ENCODE measurements at regions not wholly inside any gene's neighbourhood (a gene's known extent, or its start where the extent isn't known, plus 50 kb on each side); places are given as distances from the start of the nearest gene placed in this dataset.

DNA sequence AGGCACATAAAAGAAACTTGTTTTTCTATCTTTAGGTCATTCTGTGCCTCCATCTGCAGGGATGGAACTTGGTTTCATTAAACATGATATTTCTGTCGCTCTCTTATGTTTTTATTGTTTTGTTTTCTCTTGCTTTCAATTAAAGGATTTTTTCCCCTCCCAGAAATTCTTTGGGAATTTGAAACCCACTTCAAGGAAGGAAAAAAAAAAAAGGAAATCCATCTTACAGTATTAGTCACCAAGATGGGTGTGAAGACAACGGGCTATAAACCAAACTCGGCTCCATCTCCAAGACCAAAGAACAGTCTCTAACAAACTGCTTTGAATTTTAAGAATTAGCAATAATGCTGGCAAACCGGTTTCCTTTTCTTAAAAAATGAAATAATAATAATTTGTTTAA lies 244.1 kb downstream of the BCL11A start:
- H3K27me3 ChIP-seq (ENCODE audit: control insufficient read depth, insufficient read depth, low read length) = no peaks in the 10 kb centered on the region; the same call in 1 of the 2 replicates
- ChIA-PET POLR2A (no interaction called here), CTCF (no interaction called here)
- DNase-seq (ENCODE audit: low read depth) = no peak
- no peak overlapping the region for H3K4me3 ChIP-seq (ENCODE audit: low read depth, low read length)
- TF ChIP-seq, protein P1, sequence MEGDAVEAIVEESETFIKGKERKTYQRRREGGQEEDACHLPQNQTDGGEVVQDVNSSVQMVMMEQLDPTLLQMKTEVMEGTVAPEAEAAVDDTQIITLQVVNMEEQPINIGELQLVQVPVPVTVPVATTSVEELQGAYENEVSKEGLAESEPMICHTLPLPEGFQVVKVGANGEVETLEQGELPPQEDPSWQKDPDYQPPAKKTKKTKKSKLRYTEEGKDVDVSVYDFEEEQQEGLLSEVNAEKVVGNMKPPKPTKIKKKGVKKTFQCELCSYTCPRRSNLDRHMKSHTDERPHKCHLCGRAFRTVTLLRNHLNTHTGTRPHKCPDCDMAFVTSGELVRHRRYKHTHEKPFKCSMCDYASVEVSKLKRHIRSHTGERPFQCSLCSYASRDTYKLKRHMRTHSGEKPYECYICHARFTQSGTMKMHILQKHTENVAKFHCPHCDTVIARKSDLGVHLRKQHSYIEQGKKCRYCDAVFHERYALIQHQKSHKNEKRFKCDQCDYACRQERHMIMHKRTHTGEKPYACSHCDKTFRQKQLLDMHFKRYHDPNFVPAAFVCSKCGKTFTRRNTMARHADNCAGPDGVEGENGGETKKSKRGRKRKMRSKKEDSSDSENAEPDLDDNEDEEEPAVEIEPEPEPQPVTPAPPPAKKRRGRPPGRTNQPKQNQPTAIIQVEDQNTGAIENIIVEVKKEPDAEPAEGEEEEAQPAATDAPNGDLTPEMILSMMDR (IDR thresholded peaks at IDR 0.05; ENCODE audit: insufficient read depth, low read depth, low read length) = no peak
- H3K36me3 ChIP-seq (ENCODE audit: control insufficient read depth, insufficient read depth, low read length) = no peaks in the 10 kb centered on the region

DNA sequence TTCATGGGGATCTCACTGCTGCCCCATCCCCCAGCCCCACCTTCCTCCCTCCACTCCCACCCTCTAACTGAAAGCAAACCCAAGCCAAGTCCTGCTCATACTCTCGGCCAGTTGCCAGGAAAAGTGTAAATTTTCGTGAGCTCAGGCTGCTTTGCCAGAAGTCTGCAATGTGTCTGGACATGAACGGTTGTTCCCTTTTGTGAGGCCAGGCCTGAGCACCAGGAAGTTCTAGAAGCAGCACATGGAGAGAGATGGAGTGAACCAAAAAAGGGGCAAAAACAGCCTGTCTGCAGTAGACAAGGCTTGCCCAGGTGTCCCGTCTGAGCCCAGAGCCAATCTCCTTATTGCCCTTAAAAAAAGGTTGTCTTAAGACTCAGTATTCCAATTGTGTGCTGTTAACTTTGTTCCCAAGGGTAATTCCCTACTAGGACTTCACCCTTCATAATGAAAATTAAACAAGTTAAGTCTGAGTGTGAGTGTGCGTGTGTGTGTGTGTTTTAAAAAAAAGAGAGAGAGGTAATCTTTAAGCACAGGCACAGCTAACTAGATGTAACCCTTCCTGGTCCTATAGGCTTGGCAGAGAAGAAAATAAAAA lies 247.1 kb downstream of the BCL11A start:
- ChIA-PET POLR2A (no interaction called here), CTCF (no interaction called here)
- H3K36me3 ChIP-seq (ENCODE audit: control insufficient read depth, insufficient read depth, low read length) = no peaks in the 10 kb centered on the region
- no peaks in the 10 kb centered on the region; the same call in 1 of the 2 replicates for H3K27me3 ChIP-seq (ENCODE audit: control insufficient read depth, insufficient read depth, low read length)
- H3K4me3 ChIP-seq (ENCODE audit: low read depth, low read length) = no peak overlapping the region
- no peak for DNase-seq (ENCODE audit: low read depth)
- TF ChIP-seq, protein P1 (IDR thresholded peaks at IDR 0.05; ENCODE audit: insufficient read depth, low read depth, low read length) = no peak

DNA sequence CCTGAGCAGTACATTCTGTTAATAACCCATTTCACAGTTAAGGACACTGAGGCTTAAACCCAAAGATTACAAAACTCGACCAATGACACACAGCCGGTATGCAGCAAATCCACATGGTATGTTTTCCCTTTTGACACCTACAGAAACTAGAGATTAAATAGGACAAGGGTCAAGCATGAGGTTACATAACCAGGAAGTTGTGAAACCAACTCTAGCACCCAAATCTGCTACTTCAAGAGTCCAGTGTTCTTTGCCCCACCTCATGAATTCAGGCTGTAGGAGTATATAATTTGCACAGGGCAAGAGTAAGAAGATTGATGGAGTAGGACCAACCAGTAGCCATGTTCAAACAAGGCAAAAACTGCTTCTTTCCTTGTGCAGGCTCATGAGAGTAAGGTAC lies 249.8 kb downstream of the BCL11A start:
- DNase-seq (ENCODE audit: low read depth) = no peak
- ChIA-PET POLR2A (no interaction called here), CTCF (interaction anchor here (1.2 to 1.3 kb wide), 2 partner anchors 9 to 14 kb away, joined by 3 read pairs; no protein-coding TSS in a partner anchor)
- H3K4me3 ChIP-seq (ENCODE audit: low read depth, low read length) = no peak overlapping the region
- no peaks in the 10 kb centered on the region; the same call in 1 of the 2 replicates for H3K27me3 ChIP-seq (ENCODE audit: control insufficient read depth, insufficient read depth, low read length)
- no peaks in the 10 kb centered on the region for H3K36me3 ChIP-seq (ENCODE audit: control insufficient read depth, insufficient read depth, low read length)
- TF ChIP-seq, protein P1 (IDR thresholded peaks at IDR 0.05; ENCODE audit: insufficient read depth, low read depth, low read length) = no peak

DNA sequence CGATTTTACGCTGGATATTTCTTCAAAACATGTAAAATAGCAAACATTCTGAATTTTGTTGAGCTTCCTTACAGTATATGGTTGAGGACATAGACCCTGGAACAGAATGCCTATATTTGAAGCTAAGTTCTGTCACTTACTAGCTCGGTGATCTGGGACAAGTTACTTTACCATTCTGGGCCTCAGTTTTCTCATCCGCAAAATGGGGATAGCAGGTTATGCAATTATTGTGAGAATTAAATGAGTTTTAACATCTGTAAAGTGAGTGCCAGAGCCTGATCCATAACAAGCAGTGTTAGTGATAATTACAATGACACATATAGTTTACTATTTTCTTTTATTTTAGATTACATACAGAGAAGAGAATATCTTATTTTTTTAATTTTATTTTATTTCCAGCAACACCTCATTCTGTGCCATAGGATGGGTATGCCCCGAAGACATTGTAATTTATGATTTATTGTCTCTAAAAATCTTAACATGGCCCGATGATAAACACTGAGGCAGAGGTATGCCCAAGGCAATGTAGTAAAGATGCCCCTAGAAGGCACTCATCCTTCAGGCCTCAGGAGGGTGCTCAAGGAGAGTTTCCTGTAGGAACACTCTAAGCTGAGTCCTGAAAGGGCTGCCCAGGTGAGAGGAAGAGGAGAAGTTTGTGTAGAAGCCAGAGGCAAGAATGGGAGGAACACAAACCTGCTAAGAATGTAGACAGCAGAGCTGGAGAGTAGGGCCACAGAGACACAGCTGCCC lies 250.9 kb downstream of the BCL11A start:
- CTCF ChIA-PET = interaction anchor here (0.6 kb wide), 1 partner anchor 164 kb away, joined by 5 read pairs; no protein-coding TSS in a partner anchor
- Histone ChIP-seq H3K4me3 (ENCODE audit: low read depth, low read length) (no peak overlapping the region), H3K36me3 (ENCODE audit: control insufficient read depth, insufficient read depth, low read length) (no peaks in the 10 kb centered on the region), H3K27me3 (ENCODE audit: control insufficient read depth, insufficient read depth, low read length) (no peaks in the 10 kb centered on the region; the same call in 1 of the 2 replicates)
- TF ChIP-seq, protein P1 (IDR thresholded peaks at IDR 0.05; ENCODE audit: insufficient read depth, low read depth, low read length) = no peak
- POLR2A ChIA-PET = no interaction called here
- DNase-seq (ENCODE audit: low read depth) = no peak

DNA sequence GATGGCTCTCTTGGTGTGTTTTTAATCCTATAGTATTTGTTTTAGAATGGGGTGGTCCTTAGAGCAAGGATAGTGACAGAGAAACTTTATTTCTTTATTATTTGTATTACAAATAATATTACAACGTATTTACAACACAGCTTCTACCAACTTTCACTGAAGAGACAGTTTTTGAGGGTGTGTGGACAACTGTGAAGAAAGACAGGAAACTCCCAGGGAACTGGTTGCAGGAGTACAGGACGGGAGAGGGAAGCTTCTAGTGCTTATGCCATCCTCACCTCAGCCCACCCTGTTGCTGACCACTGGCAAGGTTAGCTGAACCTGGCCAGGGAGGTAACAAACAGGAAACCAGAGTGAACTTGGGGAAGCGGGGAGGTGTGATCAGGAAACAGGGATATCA lies 251.7 kb downstream of the BCL11A start:
- CTCF ChIA-PET = interaction anchor here (0.6 kb wide), 1 partner anchor 164 kb away, joined by 5 read pairs; no protein-coding TSS in a partner anchor
- POLR2A ChIA-PET = no interaction called here

More for the DNA sequence above, 251.7 kb downstream of the BCL11A start:
- no peaks in the 10 kb centered on the region for H3K36me3 ChIP-seq (ENCODE audit: control insufficient read depth, insufficient read depth, low read length)
- H3K4me3 ChIP-seq (ENCODE audit: low read depth, low read length) = no peak overlapping the region
- DNase-seq (ENCODE audit: low read depth) = no peak
- TF ChIP-seq, protein P1 (IDR thresholded peaks at IDR 0.05; ENCODE audit: insufficient read depth, low read depth, low read length) = no peak
- no peaks in the 10 kb centered on the region; the same call in 1 of the 2 replicates for H3K27me3 ChIP-seq (ENCODE audit: control insufficient read depth, insufficient read depth, low read length)
